IgD-negative memory B cell (primary cell): ENCODE measurements at regions not wholly inside any gene's neighbourhood (a gene's known extent, or its start where the extent isn't known, plus 50 kb on each side); places are given as distances from the start of the nearest gene placed in this dataset.

Experiments used
- H3K27ac Mint-ChIP-seq, 3 donors: one replicate each; pipeline ENCODE4 v1.8.0; 2020 to 2022; ENCODE audit warnings: mild to moderate bottlenecking in 3 of 3, mixed read lengths in 3 of 3, moderate library complexity in 1 of 3
- H3K27me3 Mint-ChIP-seq: one replicate; pipeline ENCODE4 v1.8.0; 2021; ENCODE audit warnings: mixed read lengths
- H3K36me3 Mint-ChIP-seq: one replicate; pipeline ENCODE4 v1.8.0; 2020; ENCODE audit warnings: mild to moderate bottlenecking, mixed read lengths
- H3K4me1 Mint-ChIP-seq, 3 donors: one replicate each; pipeline ENCODE4 v1.8.0; 2020 to 2022; ENCODE audit warnings: mixed read lengths in 3 of 3, mild to moderate bottlenecking in 1 of 3
- H3K4me3 Mint-ChIP-seq, 4 donors: one replicate each; pipeline ENCODE4 v1.8.0; 2020 to 2022; ENCODE audit warnings: mild to moderate bottlenecking in 4 of 4, mixed read lengths in 4 of 4, moderate library complexity in 3 of 4
- H3K9me3 Mint-ChIP-seq, 3 donors: one replicate each; pipeline ENCODE4 v1.8.0; 2020 to 2021; ENCODE audit warnings: mixed read lengths in 3 of 3, mild to moderate bottlenecking in 1 of 3

DNA sequence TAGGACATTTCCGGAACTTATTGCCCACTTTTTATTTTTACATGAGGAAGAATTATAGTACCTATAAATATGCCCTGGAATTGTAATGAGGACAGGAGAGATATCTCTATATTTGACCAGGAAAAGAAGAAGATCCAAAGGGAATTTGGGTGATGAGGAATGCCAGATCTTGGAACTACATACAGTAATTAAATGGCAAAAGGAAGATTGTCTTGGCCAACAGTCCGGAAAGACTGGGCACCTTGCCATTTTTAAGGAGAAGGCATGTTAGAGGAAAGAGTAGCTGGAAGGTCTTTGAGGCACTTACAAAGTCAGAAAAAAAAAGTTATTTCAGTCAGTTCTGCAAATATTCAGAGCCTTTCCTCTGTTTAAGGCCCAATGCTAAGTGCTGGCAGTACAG, 616.4 kb downstream of the MED13L start:
- Mint-ChIP-seq H3K9me3 (peaks cover 0 to 2% (median 0%) of the 10 kb centered on the region in 3 donors), H3K4me1 (peaks cover 0 to 1% (median 0%) of the 10 kb centered on the region in 3 donors), H3K27me3 (peaks cover 8% of the 10 kb centered on the region), H3K27ac (no peak overlapping the region), H3K36me3 (no peaks in the 10 kb centered on the region), H3K4me3 (no peak overlapping the region)

DNA sequence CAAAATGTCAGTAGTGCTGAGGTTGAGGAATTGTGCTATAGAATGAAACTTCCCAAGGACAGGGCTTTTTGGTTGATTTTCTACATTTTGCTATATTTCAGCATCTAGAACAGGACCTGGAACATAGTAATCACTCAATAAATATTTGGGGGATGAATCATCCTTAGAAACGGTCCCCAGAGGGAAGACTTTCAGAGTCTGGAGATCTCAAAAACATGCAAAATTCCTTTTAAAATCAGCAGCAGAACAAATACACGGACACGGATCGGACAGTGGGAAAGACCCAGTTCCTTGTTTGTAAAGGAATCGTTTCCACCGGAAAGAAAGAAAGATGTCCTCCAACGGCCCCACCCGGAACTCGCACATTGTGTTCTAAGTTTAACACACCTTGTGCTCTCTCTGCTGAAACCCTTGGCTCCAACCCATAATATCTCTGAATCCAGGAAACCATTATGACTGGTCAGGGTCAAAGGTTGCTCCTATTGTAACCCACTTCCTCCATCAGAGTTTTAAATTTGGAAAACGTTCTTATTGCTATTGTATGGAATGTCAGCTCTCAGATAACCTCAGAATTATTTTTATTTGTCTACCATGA, 617.2 kb downstream of the MED13L start:
- Mint-ChIP-seq H3K9me3 (peaks cover 0 to 2% (median 0%) of the 10 kb centered on the region in 3 donors), H3K4me1 (peaks cover 0 to 1% (median 0%) of the 10 kb centered on the region in 3 donors), H3K27ac (no peak overlapping the region), H3K36me3 (no peaks in the 10 kb centered on the region), H3K27me3 (peaks cover 8% of the 10 kb centered on the region), H3K4me3 (no peak overlapping the region)

DNA sequence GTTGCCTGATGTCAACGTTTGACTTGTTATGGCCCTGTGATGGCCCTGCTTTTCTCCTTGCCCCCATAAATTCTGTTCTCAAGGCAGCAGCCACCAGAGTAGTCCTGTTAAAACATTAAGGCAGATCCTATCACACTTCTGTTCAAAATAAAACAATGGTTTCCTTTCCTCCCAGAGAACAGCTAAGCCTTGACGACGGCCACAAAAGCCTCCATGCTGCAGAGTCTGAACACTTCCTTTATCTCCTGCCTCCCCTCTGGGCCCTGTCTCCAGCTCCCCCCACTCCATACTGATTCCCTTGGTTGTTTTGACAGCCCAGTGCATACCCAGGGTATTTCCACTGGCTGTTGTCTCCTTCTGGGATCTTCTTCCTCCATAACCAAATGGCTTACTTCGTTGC, 618.1 kb downstream of the MED13L start:
- H3K9me3 Mint-ChIP-seq, result peaks cover 0 to 2% (median 1%) of the 10 kb centered on the region in 3 donors
- no peak overlapping the region for H3K4me3 Mint-ChIP-seq
- peaks cover 9% of the 10 kb centered on the region for H3K27me3 Mint-ChIP-seq
- peaks cover 0 to 1% (median 0%) of the 10 kb centered on the region in 3 donors for H3K4me1 Mint-ChIP-seq
- no peaks in the 10 kb centered on the region for H3K36me3 Mint-ChIP-seq
- H3K27ac Mint-ChIP-seq, result no peak overlapping the region

DNA sequence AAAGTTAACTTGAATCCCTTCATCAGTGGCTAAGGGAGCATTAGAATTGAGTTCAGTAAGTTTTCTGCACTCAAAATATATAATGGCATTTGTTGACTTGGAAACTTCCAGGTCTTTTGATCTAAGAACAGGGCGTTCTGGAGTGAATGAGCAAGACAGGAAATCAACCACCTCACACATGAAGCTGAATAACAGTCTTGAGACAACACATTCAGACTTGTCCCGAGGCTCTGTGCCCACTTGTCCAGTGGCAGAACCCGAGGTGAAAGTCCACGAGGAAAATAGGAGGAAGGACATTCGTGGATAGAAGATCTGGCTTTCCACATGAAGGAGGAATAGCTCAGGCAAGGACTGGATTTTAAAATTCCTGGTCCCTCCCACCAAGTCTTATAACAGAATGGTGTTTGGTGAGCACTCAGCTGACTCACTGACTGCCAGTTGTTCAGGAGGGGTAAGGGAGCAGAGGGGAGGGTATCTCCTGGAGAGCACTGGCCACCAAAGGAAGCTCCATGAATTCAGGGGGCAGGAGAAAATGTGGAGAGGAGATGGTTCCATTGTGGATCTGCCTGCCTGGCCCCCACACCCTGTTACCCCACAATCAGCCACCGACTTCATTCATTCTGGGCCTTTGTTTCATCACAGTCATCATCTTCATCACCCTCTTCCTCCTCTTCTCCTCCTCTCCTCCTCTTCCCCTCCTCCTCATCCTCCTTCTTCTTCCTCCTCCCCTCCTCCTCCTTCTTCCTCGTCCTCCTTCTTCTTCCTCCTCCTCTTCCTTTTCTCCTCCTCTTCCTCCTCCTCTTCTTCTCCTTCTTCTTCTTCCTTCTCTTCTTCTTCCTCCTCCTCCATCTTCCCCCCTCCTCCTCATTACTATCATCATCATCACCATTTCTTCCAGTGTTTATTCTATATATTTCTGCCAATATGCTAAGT, 620.1 kb downstream of the MED13L start:
- peaks cover 0 to 2% (median 1%) of the 10 kb centered on the region in 3 donors for H3K9me3 Mint-ChIP-seq
- peaks cover 9% of the 10 kb centered on the region for H3K27me3 Mint-ChIP-seq

DNA sequence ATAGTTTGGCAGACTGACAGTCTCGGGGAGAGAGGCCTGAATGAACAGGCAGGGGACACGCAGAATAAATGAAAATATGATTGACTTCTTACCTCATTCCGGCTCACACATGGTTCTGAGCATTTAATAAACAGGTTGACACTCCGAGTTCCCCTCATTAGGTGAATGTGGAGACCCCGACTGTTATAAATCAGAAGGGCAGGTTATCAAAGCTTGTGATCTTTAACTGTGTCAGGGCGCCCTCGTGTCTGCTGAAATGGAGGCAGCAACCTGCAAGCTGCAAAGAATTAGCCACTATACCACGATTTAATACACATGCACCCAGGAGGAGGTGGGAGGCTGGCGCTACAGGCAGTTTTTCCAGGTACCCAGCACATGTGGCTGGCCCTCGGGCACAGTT, 627.5 kb downstream of the MED13L start:
- peaks cover 3% of the 10 kb centered on the region for H3K27me3 Mint-ChIP-seq
- peaks cover 0 to 1% (median 0%) of the 10 kb centered on the region in 3 donors for H3K4me1 Mint-ChIP-seq
- H3K4me3 Mint-ChIP-seq, result no peak overlapping the region
- H3K9me3 Mint-ChIP-seq, result peaks cover 4 to 13% (median 10%) of the 10 kb centered on the region in 3 donors
- no peak overlapping the region for H3K27ac Mint-ChIP-seq
- no peaks in the 10 kb centered on the region for H3K36me3 Mint-ChIP-seq

More for the DNA sequence above, 620.1 kb downstream of the MED13L start:
- no peak overlapping the region for H3K4me3 Mint-ChIP-seq
- no peaks in the 10 kb centered on the region for H3K36me3 Mint-ChIP-seq
- H3K27ac Mint-ChIP-seq, result no peak overlapping the region
- peaks cover 0 to 1% (median 0%) of the 10 kb centered on the region in 3 donors for H3K4me1 Mint-ChIP-seq

DNA sequence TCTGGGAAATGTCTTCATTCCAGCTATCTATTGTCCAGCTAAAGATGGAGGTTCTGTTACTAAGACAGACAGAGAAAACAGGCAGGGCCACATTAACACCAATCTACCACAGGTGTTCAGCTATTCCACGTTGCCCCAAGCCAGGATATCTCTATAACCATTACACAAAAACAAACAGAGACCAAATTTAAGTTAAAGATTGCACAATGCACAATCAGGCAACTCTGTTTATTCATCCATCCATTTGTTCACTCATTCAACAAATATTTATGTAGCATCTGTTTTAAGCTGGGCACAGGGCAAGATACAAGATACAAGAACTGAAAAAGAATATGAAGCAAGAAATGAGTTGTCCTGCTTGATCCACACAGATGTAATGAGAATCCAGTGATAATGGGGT, 629.0 kb downstream of the MED13L start:
- Mint-ChIP-seq H3K4me3 (no peak overlapping the region), H3K4me1 (peaks cover 0 to 1% (median 0%) of the 10 kb centered on the region in 3 donors), H3K27me3 (peaks cover 2% of the 10 kb centered on the region), H3K9me3 (peaks cover 4 to 17% (median 8%) of the 10 kb centered on the region in 3 donors), H3K36me3 (no peaks in the 10 kb centered on the region), H3K27ac (no peak overlapping the region)

DNA sequence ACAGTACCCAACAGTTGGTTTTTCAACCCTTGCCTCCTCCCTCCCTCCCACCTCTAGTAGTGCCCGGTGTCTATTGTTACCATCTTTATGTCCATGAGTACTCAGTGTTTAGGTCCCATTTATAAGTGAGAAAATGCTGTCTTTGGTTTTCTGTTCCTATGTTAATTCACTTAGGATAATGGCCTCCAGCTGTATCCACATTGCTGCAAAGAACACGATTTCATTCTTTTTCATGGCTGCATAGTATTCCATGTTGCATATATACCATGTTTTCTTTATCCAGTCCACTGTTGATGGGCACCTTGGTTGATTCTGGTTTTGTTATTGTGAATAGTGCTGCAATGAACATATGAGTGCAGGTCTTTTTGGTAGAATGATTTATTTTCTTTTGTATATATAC, 631.3 kb downstream of the MED13L start:
- Mint-ChIP-seq H3K36me3 (no peaks in the 10 kb centered on the region), H3K27ac (no peak overlapping the region), H3K4me3 (no peak overlapping the region), H3K27me3 (peaks cover 4% of the 10 kb centered on the region), H3K9me3 (peaks cover 4 to 17% (median 8%) of the 10 kb centered on the region in 3 donors), H3K4me1 (peaks cover 0 to 1% (median 0%) of the 10 kb centered on the region in 3 donors)

DNA sequence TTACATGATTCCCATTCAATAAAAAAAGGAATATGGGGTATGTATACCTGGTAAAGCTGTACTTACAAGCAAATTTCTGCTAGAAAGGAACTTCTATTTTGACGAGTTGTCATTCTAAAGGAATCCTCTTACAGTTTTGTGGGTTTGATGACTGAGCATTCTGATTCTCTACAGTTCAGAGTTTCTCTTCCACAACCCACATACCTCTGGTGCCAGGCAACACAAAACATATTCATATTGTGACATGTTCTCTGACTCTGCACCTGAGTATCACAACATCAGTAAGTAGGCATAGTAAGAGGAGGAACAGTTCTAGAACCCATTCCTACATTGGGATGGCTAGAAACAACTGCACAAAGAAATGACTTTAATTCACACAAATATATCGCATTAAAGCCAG, 636.6 kb downstream of the MED13L start:
- Mint-ChIP-seq H3K27me3 (peaks cover 2% of the 10 kb centered on the region), H3K27ac (no peak overlapping the region), H3K4me3 (no peak overlapping the region), H3K9me3 (peaks cover 0 to 8% (median 0%) of the 10 kb centered on the region in 3 donors), H3K36me3 (no peaks in the 10 kb centered on the region), H3K4me1 (no peaks in the 10 kb centered on the region)

DNA sequence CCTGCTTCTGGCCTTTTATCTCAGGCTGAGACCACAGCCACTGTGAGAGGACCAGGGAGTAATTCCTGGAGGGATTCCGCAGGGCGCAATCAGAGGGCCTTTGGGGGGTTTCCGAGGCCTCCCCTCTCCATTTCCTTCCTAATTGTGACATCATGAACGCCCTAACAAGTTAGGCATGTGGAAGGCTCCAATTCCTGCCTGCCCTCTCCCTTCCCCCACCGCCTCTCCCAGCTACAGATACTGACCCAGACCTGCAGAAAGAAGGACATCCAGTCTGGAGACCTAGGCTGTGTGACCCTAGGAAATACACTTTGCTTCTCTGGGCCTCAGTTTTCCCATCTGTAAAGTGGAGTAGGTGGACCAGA, 637.9 kb downstream of the MED13L start:
- H3K27ac Mint-ChIP-seq, result no peak overlapping the region
- peaks cover 2% of the 10 kb centered on the region for H3K27me3 Mint-ChIP-seq
- peaks cover 0 to 7% (median 0%) of the 10 kb centered on the region in 3 donors for H3K9me3 Mint-ChIP-seq
- H3K4me3 Mint-ChIP-seq, result no peak overlapping the region
- H3K36me3 Mint-ChIP-seq, result peaks cover 1% of the 10 kb centered on the region
- no peaks in the 10 kb centered on the region for H3K4me1 Mint-ChIP-seq

DNA sequence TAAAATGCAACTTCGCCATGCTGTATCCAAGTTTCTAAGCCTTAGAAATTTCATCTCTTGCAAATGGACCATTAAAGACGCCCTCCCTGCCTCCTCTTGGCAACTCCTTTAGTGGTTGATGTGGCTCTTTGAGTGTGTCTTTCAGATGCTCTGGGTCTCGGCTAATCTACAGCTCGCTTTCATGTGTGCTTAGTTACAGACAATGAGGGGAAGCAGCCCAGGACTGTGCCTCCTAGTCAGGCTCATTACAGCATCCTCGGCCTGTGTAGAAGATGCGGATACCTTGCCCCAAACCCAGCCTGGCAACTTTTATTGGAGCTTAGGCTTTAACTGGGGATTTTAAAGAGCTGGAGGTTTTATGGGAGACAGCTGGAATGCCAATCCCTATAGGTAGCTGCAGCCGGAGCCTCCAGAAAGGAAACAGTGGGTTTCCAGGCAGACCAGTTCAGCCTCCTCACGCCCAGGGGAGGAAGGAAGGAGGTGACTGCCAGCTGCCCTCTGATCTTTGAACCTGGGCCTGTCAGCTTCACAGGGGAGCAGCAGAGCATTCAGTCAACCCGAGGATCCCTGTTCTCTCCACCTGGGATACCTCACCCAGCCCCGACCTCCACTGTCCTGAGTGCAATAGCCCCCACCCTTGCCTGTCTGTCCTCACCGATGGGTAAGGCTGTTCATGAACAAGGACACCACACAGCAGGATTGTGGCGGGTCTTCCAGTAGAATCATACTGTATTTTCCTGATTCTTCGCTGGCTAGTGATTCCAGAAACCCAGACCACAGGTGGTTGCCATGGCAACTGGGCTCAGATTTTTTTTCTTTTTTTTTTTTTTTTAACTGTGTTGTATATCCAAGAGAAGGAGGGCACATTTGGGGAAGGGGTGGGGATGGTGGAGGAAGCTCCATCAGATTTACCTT, 638.5 kb downstream of the MED13L start:
- peaks cover 2% of the 10 kb centered on the region for H3K27me3 Mint-ChIP-seq
- no peak overlapping the region for H3K4me3 Mint-ChIP-seq
- H3K4me1 Mint-ChIP-seq, result no peaks in the 10 kb centered on the region
- H3K27ac Mint-ChIP-seq, result no peak overlapping the region
- peaks cover 1% of the 10 kb centered on the region for H3K36me3 Mint-ChIP-seq
- H3K9me3 Mint-ChIP-seq, result peaks cover 0 to 4% (median 0%) of the 10 kb centered on the region in 3 donors

DNA sequence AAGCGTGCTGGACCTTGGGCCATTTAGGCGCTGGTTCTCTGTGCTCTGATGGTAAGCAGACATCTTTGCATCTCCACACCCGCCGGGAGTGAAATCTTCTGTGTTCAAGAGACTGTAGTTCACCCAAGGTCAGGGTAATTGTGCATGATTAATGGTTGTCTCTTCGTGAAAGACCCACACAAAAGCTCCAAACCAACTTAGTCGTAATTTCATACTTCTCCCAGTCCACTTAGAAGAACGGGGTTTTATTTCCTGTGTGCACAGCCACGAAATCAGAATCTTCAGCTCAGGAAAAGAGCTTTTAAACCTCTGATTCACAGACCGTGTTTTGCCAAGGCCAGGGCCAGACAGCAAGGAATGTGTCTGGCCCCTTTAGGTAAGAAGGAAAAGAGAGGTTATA, 640.9 kb downstream of the MED13L start:
- Mint-ChIP-seq H3K4me1 (no peaks in the 10 kb centered on the region), H3K27ac (no peak overlapping the region), H3K4me3 (no peak overlapping the region), H3K9me3 (no peaks in the 10 kb centered on the region), H3K36me3 (peaks cover 1% of the 10 kb centered on the region), H3K27me3 (no peaks in the 10 kb centered on the region)

DNA sequence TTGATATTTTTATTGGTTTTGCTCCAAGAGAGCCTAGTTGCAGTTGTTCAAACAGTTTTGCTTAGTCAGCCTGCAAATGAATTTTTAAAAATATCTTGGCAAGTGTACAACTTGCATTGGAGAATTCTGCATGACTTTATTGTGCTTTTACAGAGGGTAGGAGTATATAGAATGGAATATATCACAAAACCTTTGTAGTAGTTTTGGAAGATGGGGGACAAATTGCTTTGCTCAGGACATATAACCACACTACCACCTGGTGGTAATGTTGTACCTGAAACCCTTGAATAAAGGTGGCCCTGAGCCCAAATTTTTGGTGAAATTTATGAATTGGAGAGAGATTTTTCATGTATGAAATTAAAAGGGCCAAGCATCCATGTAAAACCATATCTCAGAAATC, 645.2 kb downstream of the MED13L start:
- Mint-ChIP-seq H3K4me1 (no peaks in the 10 kb centered on the region), H3K4me3 (no peak overlapping the region)

DNA sequence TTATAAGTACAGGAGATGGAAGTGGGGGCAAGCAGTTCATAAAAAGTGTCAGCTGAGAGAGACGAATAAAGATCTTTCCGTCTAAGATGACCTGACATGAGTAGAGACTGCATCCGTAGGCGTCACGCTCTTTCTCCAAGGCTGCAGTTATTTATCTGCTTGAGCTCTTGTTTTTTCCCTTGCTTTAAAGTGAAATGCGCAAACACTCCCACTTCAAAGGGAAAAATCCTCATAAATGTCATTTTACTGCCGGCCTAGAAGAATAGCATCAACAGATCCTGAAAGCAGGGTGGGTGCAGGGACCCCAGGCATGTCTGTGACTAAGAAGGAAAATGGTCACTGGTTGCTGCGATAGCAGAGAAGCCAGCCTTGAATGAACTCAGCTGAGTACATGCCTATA, 647.4 kb downstream of the MED13L start:
- H3K4me3 Mint-ChIP-seq, result no peak overlapping the region
- peaks cover 0 to under 1% (median under 1%) of the 10 kb centered on the region in 3 donors for H3K9me3 Mint-ChIP-seq
- peaks cover 1% of the 10 kb centered on the region for H3K36me3 Mint-ChIP-seq
- H3K4me1 Mint-ChIP-seq, result no peaks in the 10 kb centered on the region
- H3K27me3 Mint-ChIP-seq, result no peaks in the 10 kb centered on the region
- H3K27ac Mint-ChIP-seq, result no peak overlapping the region

More for the DNA sequence above, 645.2 kb downstream of the MED13L start:
- H3K36me3 Mint-ChIP-seq, result peaks cover 1% of the 10 kb centered on the region
- no peaks in the 10 kb centered on the region for H3K9me3 Mint-ChIP-seq
- H3K27me3 Mint-ChIP-seq, result no peaks in the 10 kb centered on the region
- H3K27ac Mint-ChIP-seq, result no peak overlapping the region

DNA sequence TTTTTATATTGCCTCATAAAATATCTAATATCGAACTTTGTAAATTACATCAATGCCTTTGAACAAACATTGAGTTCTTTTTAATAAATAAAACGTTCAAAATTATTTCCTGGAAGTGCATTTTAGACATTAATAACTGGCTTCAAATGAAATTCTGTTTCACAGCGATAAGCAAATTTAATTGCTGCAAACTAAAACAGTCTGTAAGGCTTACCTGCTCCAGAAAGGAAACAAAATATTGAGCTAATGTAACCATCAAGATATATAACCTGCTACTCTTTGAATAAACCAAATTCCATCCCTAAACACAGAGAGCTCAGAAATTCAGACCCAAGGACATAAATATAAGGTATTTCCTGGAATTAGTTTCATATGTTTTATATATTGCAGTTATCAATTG, 651.3 kb downstream of the MED13L start:
- Mint-ChIP-seq H3K9me3 (peaks cover 0 to 8% (median 8%) of the 10 kb centered on the region in 3 donors), H3K27me3 (peaks cover 2% of the 10 kb centered on the region), H3K4me1 (no peaks in the 10 kb centered on the region), H3K4me3 (no peak overlapping the region), H3K36me3 (no peaks in the 10 kb centered on the region), H3K27ac (no peak overlapping the region)
